GM18519 (cell line): ENCODE measurements at regions not wholly inside any gene's neighbourhood (a gene's known extent, or its start where the extent isn't known, plus 50 kb on each side); places are given as distances from the start of the nearest gene placed in this dataset.

Experiments
- ATAC-seq: cut with Tn5 transposase; IDR thresholded peaks from one replicate; pipeline ENCODE4 v1.9.1; 2021; ENCODE audit warnings: mild to moderate bottlenecking, moderate library complexity; ENCODE audit not compliant: unreplicated experiment, low FRiP score

GRCh38 chr20:16124491-16124890, 448.8 kb downstream of the KIF16B start:
- ATAC-seq: no peak

DNA sequence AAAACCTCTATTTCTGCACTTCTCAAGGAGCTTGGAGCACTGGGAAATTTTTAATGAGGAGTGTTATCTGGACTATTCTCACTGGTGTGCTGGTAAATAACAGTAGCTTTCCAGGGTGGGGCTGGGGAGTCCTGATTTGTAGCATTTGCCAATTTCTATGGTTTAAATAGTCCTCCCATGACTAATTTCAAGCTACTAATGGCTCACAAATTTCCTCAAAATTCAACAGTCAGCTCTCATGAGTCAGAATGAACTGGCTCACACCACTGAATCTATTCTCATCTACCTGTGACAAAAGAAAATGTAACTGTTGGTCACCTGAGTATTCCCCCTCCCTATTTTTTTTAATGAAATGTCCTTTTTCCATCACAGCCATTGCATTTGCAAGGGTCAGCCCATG, 449.6 kb downstream of the KIF16B start:
- no peak for ATAC-seq

DNA sequence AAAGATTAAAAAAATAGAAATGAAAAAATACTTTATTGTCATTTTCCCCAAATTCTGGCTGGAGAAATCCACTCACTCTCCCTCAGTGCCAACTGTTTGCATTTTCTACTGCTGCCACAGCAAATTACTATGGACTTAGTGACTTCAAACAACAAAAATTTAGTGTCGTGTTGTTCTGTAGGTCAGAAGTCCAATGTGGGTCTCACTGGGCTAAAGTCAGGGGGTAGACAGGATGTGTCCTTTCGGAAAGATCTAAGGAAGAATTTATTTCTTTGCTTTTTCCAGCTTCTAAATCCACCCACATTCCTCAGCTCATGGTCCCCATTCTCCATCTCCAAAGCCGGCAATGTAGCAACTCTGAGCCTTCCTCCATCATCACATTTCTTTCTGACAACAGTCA, 453.3 kb downstream of the KIF16B start:
- no peak for ATAC-seq

- ATAC-seq: no peak
Measured at GRCh38 chr20:16115911-16116552, 457.2 kb downstream of the KIF16B start.

DNA sequence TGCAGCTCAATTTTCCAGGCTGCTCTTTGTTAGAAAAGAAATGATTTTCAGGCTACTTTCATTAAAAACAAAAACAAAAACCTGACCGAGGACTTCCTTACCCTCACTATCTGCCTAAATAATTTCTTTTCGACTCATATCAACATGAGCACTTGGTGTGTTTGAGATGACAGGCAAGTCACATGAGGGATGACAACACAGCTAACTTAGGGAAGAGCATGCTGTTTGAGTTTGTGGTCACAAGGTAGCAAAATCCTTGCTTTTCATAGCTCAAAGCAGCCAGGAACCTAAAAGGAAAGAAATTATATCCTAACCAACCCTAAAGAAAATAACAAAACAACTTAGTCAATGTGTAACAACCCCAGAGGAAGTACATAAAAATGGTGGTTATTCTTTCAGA, 459.5 kb downstream of the KIF16B start:
- ATAC-seq: no peak

DNA sequence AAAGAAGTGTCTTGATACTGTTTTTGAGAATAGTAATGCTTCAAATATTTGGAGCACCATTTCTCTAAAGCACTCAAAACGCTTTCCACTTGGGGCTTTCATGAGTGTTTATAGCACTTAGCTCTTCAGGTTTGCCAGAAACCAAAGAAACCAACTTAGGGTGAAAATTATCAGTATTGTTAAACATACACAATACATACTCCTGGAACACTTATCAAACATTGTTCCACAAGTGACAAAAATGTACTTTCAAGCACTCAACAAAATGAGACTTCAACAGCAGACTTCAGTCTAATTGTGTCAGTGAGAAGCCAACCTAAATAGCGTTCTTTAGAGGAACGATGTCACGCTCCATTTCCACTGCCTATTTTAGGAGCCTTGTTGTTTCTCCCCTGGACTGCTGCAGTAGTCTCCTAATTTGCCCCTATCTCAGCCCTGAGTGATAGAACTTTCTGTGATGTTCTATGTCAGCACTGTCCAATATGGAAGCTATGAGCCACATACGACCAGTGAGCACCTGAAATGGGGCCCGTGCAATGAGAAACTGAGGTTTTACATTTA, 461.3 kb downstream of the KIF16B start:
- no peak for ATAC-seq

- ATAC-seq: no peak
Measured at GRCh38 chr20:16111172-16111832, 461.9 kb downstream of the KIF16B start.

DNA sequence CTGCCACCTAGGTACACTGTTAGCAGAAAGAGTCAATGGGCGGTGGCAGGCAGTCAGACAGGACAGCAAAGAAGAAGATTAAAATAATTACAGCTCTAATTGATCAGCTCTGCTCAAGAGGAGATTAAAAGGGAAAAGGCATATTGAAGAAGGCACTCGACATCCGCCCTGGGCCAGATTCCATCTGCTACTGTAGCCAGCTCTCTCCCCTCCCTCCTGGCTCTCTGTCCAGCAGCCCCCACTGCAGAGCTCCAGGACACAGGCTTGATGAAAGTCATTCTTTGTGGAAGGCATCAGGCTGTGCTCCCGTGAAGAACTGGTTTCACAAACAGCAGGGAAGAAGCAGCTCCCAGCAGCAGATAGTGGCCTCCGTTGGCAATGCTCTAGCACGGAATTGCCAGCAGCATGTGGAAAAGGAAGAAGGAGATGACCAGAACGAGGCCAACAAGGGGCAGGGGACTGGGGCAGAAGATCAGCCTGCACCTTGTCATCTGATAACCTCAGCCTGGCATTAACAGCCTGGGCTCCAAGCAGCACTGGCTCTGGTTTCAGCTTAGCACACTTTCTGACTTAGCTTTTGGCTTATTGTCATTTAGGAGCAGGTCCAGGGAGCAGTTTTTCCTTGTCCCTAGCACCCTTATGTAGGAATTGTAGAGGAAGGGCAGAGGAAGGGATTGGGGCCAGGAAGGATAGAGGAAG, 465.9 kb downstream of the KIF16B start:
- no peak for ATAC-seq

GRCh38 chr20:16106191-16106849, 466.9 kb downstream of the KIF16B start:
- ATAC-seq: no peak

DNA sequence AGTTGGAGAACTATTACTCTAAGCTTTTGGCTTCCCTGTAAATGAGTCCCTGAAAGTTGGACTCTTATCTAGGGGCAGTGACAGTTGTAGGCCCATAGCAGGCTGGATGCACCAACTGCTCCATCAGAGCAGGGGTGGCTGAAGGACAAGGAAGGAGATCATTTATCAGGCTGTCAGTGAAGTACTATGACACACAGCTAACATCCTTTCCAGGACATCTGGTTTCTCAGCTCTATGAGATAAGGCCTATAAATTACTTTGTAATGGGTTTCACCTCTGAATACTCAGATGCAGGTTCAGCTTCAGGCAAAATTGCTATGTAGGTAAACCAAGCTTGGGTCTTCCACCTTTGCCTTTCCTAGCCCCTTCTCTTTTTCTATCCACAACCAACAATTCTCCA, 468.5 kb downstream of the KIF16B start:
- no peak for ATAC-seq
